ENCODE measurements at regions not wholly inside any gene's neighbourhood (a gene's known extent, or its start where the extent isn't known, plus 50 kb on each side); places are given as distances from the start of the nearest gene placed in this dataset.

DNA sequence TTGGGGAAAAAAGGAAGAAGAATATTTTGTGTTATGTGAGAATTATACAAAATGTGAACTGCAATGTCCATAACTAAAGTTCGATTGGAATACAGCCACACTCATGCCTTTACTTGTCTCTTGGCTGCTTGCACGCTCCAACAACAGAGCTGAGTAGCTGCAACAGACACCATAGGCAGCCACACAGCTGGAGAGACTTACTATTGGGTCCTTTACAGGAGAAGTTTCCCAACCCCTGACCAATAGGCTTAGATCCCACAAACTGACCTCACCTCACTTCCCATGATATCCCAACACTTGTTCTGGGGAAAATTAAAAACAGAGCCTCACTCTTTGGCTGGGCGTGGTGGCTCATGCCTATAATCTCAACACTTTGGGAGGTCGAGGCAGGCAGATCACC lies 213.8 kb downstream of the SH3BP4 start:
- Mint-ChIP-seq H3K27ac (no peak overlapping the region), H3K4me3 (no peak overlapping the region), H3K36me3 (ENCODE audit: low read depth) (no peaks in the 10 kb centered on the region), H3K9me3 (no peaks in the 10 kb centered on the region), H3K4me1 (no peaks in the 10 kb centered on the region), H3K27me3 (peaks cover 3% of the 10 kb centered on the region)
- no peak for DNase-seq
- intact Hi-C loops (cut with micrococcal nuclease): no loop called here

DNA sequence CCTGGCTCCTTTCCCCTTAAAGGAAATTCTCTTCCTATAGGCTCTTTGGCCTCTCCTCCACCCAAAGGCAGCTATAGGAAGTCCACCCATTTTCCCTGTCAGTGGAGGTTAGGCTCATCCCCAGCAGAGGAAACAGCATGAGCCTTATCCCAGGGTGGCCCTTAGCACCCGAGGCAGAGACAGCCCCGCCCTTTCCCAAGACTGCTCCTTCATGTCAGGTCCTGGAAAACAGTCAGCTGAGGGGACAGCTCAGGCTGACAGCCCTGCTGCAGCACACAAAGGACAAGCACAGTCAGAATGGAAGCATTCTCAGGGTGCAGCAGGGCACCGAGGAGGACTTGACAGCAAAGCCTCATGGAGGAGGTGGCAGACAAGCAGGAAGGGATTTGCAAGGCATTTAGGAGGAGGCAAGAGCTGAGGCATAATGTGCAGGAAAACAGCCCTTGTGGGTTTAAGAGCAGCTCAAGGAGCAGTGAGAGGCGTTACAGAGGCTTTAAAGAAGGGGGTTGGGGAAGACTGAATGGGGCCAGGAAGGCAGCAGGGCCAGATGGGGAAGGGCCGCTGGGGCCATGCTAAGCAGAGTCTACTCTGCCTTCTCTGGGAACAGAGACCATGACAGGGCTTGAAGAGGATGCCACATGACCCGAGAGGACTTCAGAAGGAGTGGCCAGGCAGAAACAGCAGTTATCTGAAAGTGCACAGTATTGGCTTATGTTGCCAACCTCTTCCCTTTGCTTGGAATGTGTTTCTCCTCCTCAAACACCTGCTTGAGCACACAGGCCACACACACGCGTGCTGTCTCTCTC lies 216.6 kb downstream of the SH3BP4 start:
- no peak for DNase-seq
- Mint-ChIP-seq H3K27me3 (no peaks in the 10 kb centered on the region), H3K4me1 (no peaks in the 10 kb centered on the region), H3K9me3 (no peaks in the 10 kb centered on the region), H3K4me3 (no peak overlapping the region), H3K36me3 (ENCODE audit: low read depth) (no peaks in the 10 kb centered on the region), H3K27ac (no peak overlapping the region)
- intact Hi-C loops (cut with micrococcal nuclease): no loop called here

DNA sequence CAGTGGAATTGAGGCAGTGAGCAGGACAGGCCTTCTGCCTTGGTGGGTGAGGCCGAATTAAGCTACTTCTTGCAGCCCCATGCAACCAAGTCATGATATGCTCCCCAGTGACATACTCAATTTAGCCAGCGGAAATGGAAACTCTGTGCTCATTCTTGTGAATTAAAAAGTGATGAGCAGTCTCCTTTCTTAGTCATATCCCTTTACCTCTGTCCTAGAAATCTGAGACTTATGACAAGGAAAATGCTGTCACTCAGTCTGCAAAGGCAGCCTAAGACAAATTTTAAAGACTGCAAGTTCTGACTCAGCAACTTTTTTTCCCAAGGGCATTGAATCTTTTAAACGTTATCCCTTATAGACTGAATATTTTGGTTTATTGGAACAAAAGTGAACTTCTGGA lies 218.2 kb downstream of the SH3BP4 start:
- DNase-seq: no peak

DNA sequence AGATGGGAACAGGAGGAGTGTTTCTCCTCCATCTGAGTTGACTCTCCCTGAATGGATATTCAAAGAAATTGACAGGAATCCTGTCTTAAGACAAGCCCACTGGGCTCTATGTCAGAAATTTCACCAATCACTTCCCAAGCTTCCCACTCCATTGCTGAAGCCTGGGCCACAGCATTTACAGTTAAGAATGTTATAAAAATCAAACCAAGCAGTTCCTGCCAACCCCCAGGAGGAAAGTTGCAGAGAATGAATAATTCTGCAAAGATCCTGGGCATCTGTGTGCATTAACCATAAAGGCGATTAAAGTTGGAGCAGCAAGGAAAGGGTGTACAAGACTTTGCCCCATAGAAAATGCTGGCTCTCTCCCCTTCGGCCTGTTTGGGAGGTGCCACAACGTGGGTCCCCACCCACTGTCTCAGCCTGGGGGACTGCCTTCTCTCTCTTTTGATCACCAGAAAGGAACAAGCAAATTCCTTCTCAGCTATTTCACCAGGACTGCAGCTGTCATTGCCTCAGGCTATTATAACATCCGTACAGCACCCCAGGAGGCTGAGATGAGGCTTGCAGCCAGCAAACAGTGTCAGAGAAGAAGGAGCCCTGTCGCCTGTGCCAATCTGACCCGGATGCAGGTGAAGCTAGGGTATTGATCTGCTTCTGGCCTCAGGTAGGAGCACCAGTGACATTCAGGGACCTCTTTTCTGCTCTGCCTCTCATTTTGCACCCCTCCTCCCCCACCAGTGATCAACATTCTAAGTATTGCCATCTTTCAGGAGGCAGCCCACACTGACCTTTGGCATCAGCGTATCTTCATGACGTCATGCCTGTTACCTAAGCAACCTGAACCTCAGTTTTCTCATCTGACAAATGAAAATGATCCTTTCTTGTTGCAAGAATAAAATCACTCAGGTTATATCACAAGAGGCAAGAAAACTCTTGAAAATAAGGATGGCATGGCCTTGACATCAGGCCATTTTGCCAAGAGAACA lies 219.0 kb downstream of the SH3BP4 start:
- DNase-seq: no peak
- no peak overlapping the region for H3K4me3 Mint-ChIP-seq
- H3K27me3 Mint-ChIP-seq: no peaks in the 10 kb centered on the region
- intact Hi-C loops (cut with micrococcal nuclease): no loop called here
- H3K27ac Mint-ChIP-seq: no peak overlapping the region
- H3K4me1 Mint-ChIP-seq: no peaks in the 10 kb centered on the region
- H3K9me3 Mint-ChIP-seq: no peaks in the 10 kb centered on the region
- no peaks in the 10 kb centered on the region for H3K36me3 Mint-ChIP-seq (ENCODE audit: low read depth)

More for the DNA sequence above, 218.2 kb downstream of the SH3BP4 start:
- intact Hi-C loops (cut with micrococcal nuclease): no loop called here
- Mint-ChIP-seq H3K9me3 (no peaks in the 10 kb centered on the region), H3K4me3 (no peak overlapping the region), H3K4me1 (no peaks in the 10 kb centered on the region), H3K27ac (no peak overlapping the region), H3K36me3 (ENCODE audit: low read depth) (no peaks in the 10 kb centered on the region), H3K27me3 (no peaks in the 10 kb centered on the region)

DNA sequence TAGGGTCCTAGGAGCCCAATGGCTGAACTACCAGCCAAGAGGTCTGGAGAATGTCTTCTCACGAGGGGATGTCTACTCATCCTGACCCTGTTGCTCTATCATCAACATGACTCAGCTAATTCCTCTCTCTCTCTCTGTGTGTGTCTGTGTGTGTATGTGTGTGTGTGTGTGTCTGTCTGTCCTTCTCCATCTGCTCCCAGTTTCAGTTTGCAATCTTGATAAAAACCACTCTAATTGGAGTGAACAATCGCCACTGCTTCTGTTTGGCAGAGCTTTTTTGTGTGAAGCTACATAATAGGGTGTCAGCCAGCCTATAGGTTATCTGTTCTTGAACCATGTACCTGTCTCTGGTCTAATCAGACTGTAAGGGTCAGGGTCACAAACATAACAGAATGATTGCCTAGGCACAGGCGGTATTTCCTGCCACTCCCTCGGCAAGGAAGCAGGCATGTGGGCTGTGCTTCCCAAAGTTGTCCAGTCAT lies 219.8 kb downstream of the SH3BP4 start:
- H3K36me3 Mint-ChIP-seq (ENCODE audit: low read depth): no peaks in the 10 kb centered on the region
- no peak overlapping the region for H3K27ac Mint-ChIP-seq
- no peaks in the 10 kb centered on the region for H3K27me3 Mint-ChIP-seq
- H3K9me3 Mint-ChIP-seq: no peaks in the 10 kb centered on the region
- intact Hi-C loops (cut with micrococcal nuclease): no loop called here
- DNase-seq: no peak
- no peaks in the 10 kb centered on the region for H3K4me1 Mint-ChIP-seq
- no peak overlapping the region for H3K4me3 Mint-ChIP-seq

DNA sequence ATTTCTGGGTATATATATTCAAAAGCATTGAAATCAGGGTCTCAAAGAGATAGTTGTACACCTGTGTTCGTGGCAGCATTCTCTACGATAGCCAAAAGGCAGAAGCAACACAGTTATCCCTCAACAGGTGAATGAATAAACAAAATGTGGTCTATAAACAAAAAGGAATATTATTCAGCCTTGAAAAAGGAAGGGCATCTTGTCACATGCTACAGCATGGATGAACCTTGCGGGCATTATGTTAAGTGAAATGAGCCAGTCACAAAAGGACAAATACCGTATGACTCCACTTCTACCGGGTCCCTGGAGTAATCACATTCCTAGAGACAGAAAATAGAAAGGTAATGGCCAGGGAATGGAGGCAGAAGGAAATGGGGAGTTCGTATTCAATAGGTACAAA lies 228.8 kb downstream of the SH3BP4 start:
- intact Hi-C loops (cut with micrococcal nuclease): no loop called here
- Mint-ChIP-seq H3K27ac (no peak overlapping the region), H3K4me3 (no peak overlapping the region), H3K4me1 (no peaks in the 10 kb centered on the region), H3K36me3 (ENCODE audit: low read depth) (no peaks in the 10 kb centered on the region), H3K27me3 (no peaks in the 10 kb centered on the region), H3K9me3 (no peaks in the 10 kb centered on the region)
- DNase-seq: no peak

DNA sequence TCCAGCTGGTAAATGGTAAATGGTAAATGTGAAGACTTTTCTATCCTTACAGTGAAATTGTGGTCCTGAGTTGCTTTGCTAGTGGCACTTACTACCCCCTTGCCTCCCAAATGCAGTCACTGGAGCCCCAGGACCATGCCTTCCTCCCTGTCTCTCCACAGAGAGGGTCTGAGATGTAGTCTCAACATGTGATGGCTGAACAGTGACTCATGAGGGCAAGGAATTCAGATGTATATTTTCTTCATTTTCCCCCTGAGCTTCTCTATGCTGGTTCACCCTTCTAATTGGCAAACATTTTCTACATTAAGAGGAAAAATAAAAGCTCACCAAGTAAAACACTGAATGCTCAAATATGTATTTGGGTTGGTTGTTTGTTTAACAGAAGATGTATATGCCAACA lies 232.0 kb downstream of the SH3BP4 start:
- H3K9me3 Mint-ChIP-seq: no peaks in the 10 kb centered on the region

DNA sequence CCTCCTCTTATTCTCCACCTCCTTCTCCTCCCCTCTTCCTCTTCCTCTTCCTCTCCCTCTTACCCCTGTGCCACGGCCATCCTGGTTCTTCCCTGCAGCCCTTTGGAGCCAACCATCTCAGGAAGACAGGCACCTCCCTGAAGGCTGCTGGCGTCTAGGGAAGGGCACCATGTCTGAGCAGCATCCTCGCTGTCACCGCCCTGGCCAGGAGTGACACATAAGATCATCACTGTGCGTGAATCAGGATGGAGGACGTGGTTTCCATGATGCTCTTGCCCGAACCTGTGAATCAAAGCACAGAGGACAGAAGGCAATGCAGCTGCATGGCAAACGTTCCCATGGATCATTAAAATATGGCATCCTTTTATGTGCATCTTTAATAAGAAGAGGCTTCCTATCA lies 236.0 kb downstream of the SH3BP4 start:
- no peak overlapping the region for H3K4me3 Mint-ChIP-seq
- no peaks in the 10 kb centered on the region for H3K4me1 Mint-ChIP-seq
- intact Hi-C loops (cut with micrococcal nuclease): no loop called here
- H3K27me3 Mint-ChIP-seq: no peaks in the 10 kb centered on the region
- H3K36me3 Mint-ChIP-seq (ENCODE audit: low read depth): no peaks in the 10 kb centered on the region
- no peak for DNase-seq
- H3K27ac Mint-ChIP-seq: no peak overlapping the region
- H3K9me3 Mint-ChIP-seq: no peaks in the 10 kb centered on the region

More for the DNA sequence above, 232.0 kb downstream of the SH3BP4 start:
- H3K36me3 Mint-ChIP-seq (ENCODE audit: low read depth): no peaks in the 10 kb centered on the region
- H3K27ac Mint-ChIP-seq: no peak overlapping the region
- intact Hi-C loops (cut with micrococcal nuclease): no loop called here
- H3K4me3 Mint-ChIP-seq: no peak overlapping the region
- no peaks in the 10 kb centered on the region for H3K4me1 Mint-ChIP-seq
- DNase-seq: no peak
- no peaks in the 10 kb centered on the region for H3K27me3 Mint-ChIP-seq

DNA sequence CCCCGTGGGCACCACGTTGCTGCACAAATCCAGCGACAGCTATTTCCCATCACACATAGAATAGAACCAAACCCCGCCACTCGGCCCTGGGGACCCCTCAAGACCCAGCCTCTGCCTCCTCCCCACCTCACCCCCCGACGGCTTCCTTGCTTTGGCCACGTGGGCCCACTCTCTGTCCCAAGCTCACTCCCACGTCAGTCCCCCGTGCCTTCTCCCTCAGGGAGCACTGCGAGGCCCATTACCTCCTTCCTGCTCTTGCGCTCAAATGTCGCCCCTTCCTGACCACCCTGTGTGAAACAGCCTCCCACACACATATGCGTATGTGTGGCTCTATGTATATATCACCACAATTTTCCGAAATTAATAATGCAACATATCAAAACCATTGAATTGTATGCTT lies 239.7 kb downstream of the SH3BP4 start:
- no peaks in the 10 kb centered on the region for H3K36me3 Mint-ChIP-seq (ENCODE audit: low read depth)
- no peak overlapping the region for H3K27ac Mint-ChIP-seq
- DNase-seq: no peak
- intact Hi-C loops (cut with micrococcal nuclease): no loop called here
- H3K27me3 Mint-ChIP-seq: no peaks in the 10 kb centered on the region
- H3K4me1 Mint-ChIP-seq: no peaks in the 10 kb centered on the region
- H3K9me3 Mint-ChIP-seq: peaks cover 5% of the 10 kb centered on the region
- H3K4me3 Mint-ChIP-seq: no peak overlapping the region

DNA sequence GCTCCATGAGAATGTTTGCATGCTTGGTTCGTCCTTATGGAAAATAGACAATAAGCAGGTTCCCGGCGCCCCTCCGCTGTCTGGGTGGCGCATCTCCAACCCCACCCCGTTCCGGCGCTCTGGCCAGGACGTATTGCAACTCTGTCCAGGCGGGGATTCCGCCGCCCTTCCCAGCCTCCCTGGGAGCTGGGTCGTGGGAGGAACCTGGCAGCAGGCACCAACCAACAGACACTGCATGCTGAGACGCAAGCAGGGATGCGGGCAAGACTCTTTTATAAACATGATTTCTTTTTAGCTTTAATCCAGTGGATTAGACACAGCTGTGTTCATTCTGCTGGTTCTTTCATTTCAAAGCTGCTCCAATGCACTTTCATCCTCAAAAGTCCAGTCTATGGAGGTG lies 240.2 kb downstream of the SH3BP4 start:
- intact Hi-C loops (cut with micrococcal nuclease): no loop called here
- Mint-ChIP-seq H3K36me3 (ENCODE audit: low read depth) (no peaks in the 10 kb centered on the region), H3K27ac (no peak overlapping the region), H3K9me3 (peaks cover 5% of the 10 kb centered on the region), H3K4me3 (no peak overlapping the region), H3K27me3 (no peaks in the 10 kb centered on the region), H3K4me1 (no peaks in the 10 kb centered on the region)
- no peak for DNase-seq

DNA sequence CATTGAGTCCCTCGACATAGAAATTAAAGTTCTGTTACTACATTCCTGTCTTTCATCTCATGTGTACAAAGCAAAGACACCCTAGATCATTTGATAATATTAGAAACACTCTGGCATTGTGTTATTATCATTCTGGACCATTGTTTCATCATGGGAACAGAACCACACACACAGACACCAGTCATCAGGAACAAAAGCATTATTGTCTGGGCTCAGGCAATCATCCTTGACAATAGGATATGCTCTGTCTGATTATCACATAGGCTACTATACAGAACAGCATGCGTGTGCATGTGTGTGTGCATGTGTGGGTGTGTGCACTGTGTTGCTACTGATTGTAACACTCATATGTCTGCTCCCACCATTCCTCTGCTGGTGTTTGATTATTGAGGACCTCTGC lies 242.5 kb downstream of the SH3BP4 start:
- H3K27me3 Mint-ChIP-seq: no peaks in the 10 kb centered on the region
- H3K4me3 Mint-ChIP-seq: no peak overlapping the region
- intact Hi-C loops (cut with micrococcal nuclease): no loop called here
- peaks cover 5% of the 10 kb centered on the region for H3K9me3 Mint-ChIP-seq
- H3K4me1 Mint-ChIP-seq: no peaks in the 10 kb centered on the region
- no peak overlapping the region for H3K27ac Mint-ChIP-seq
- DNase-seq: no peak
- no peaks in the 10 kb centered on the region for H3K36me3 Mint-ChIP-seq (ENCODE audit: low read depth)

DNA sequence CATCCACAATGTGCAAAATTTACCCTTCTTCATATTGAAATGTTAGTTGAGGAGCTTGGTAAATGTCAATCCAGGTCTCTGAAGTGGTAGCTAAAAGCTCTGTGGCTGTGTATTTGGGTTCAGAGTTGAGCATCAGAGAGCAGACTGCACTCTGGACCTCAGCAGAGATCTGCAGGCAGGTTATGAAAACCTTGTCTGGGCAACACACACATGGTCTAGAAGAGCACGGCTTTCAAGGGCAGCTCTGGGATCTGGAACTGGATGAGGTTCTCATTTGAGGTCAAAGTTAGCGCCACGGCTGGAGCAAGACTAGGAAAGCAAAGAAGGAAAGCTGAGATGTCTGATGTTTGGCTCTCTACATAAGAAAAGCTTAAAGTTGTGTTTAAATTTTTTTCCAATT lies 243.0 kb downstream of the SH3BP4 start:
- H3K36me3 Mint-ChIP-seq (ENCODE audit: low read depth): no peaks in the 10 kb centered on the region
- DNase-seq: no peak
- H3K27me3 Mint-ChIP-seq: no peaks in the 10 kb centered on the region
- H3K27ac Mint-ChIP-seq: no peak overlapping the region
- H3K4me1 Mint-ChIP-seq: no peaks in the 10 kb centered on the region
- H3K9me3 Mint-ChIP-seq: peaks cover 5% of the 10 kb centered on the region
- intact Hi-C loops (cut with micrococcal nuclease): no loop called here
- H3K4me3 Mint-ChIP-seq: no peak overlapping the region

DNA sequence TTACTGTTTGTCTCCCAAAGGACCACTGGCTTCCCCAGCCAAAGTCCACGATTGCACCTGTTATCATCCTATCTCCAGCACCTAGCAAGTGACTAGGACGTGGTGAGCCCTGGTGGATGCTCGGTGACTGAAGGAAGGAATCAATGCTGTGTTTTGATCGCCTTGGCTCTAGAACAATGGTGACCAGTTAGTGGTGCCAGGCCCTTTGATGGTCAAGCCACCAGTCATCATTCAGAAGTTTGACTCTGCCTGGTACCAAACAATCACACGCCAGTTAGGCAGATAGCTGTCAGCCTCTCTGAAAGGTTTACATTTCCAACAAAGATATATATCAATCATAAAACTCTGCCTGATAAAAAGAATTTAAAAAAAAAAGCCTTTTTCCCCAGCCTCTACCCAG lies 244.1 kb downstream of the SH3BP4 start:
- peaks cover 5% of the 10 kb centered on the region for H3K9me3 Mint-ChIP-seq
- DNase-seq: no peak

DNA sequence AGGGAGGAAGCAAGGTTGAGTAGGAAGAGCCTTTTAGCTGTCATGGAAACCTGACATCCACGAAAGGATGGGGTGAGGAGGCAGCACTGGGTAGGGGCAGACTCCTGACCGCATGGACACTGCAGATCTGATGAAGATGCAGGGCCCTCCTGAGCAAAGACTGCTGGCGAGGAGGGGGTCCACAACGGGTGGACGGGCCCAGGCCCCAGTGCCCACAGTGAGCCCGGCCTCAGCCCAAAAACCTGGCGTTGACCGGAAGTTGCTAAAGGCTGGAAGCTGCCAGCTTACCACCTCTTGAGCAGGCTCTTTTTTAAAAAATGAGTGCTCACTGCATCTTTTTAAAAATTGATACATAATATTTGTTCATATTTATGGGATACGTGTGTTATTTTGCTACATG lies 247.3 kb downstream of the SH3BP4 start:
- H3K27me3 Mint-ChIP-seq: no peaks in the 10 kb centered on the region
- no peak for DNase-seq
- no peaks in the 10 kb centered on the region for H3K4me1 Mint-ChIP-seq
- no peaks in the 10 kb centered on the region for H3K9me3 Mint-ChIP-seq
- H3K4me3 Mint-ChIP-seq: no peak overlapping the region
- intact Hi-C loops (cut with micrococcal nuclease): no loop called here
- H3K27ac Mint-ChIP-seq: no peak overlapping the region
- no peaks in the 10 kb centered on the region for H3K36me3 Mint-ChIP-seq (ENCODE audit: low read depth)

More for the DNA sequence above, 244.1 kb downstream of the SH3BP4 start:
- H3K36me3 Mint-ChIP-seq (ENCODE audit: low read depth): no peaks in the 10 kb centered on the region
- intact Hi-C loops (cut with micrococcal nuclease): no loop called here
- H3K4me1 Mint-ChIP-seq: no peaks in the 10 kb centered on the region
- no peak overlapping the region for H3K4me3 Mint-ChIP-seq
- no peaks in the 10 kb centered on the region for H3K27me3 Mint-ChIP-seq
- H3K27ac Mint-ChIP-seq: no peak overlapping the region

Data from activated CD4-positive, alpha-beta T cell treated with anti-CD3 and anti-CD28 coated beads, Interleukin-2, amount 10 ng/mL, durations not matched to agents 24 days and 14 days (primary cell).